ENCODE measurements at regions not wholly inside any gene's neighbourhood (a gene's known extent, or its start where the extent isn't known, plus 50 kb on each side); places are given as distances from the start of the nearest gene placed in this dataset.

DNA sequence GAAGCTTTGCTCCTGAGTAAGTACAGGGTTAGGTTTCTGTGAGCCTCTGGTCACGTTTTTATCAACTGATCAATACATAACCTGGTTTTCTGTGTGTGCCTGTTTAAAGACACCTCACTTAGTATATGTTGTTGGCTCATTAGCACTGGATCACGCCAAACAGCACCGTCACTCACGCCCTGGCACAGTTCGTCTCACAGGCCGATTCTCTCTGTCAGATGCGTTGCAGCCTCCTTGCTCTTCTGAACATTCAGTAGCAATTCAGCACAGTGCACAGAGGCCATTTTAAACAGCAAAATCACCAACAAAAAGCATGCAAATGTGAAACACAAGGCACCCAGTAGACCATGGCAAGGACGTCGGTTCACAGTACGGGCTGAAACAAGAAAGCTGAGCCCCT, 288.5 kb downstream of the IRS2 start:
- no peak overlapping the region for H3K4me3 Mint-ChIP-seq
- Histone ChIP-seq H3K27me3 (ENCODE audit: control insufficient read depth in 2 of 2, insufficient read depth in 2 of 2, low read length in 2 of 2) (no peaks in the 10 kb centered on the region), H3K36me3 (ENCODE audit: control insufficient read depth in 2 of 3, insufficient read depth in 3 of 3, low read length in 3 of 3) (no peaks in the 10 kb centered on the region), H3K9me3 (ENCODE audit: control insufficient read depth in 2 of 3, low read length in 3 of 3) (no peaks in the 10 kb centered on the region), H3K27ac (ENCODE audit: low read depth, low read length) (no peak overlapping the region), H3K4me3 (ENCODE audit: low read length) (no peak overlapping the region), H3K4me1 (ENCODE audit: control insufficient read depth in 2 of 2, insufficient read depth in 2 of 2, low read length in 2 of 2) (no peaks in the 10 kb centered on the region)
- peaks cover 0 to 14% (median 5%) of the 10 kb centered on the region in 5 donors for H3K27me3 Mint-ChIP-seq
- POLR2A ChIA-PET = no interaction called here
- intact Hi-C loops (cut with micrococcal nuclease) = no loop called here
- DNase-seq = no peak
- H3K36me3 Mint-ChIP-seq = no peaks in the 10 kb centered on the region
- no peaks in the 10 kb centered on the region for H3K4me1 Mint-ChIP-seq
- ATAC-seq = no peak
- H3K9me3 Mint-ChIP-seq = peaks cover 0 to 2% (median 0%) of the 10 kb centered on the region in 11 donors
- H3K27ac Mint-ChIP-seq = no peak overlapping the region
- CTCF ChIA-PET = no interaction called here

DNA sequence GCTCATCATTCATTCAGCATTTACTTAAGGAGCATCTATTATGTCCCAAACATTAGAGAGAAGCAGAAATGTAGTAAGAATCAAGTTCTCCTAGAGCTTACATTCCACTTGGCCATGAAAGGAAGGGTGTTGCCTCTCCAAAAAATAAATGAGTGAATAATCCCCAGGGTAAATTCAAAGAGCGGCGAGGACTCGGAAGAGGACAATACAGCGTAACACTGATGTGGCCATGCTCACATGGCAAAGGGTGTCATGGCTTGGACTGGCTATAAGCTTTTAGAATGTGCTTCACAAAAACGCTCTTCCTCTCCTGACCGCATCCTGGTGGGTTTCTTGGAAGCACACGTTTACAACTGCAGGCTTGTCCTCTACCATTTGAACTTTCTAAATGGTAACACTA, 290.2 kb downstream of the IRS2 start:
- Mint-ChIP-seq H3K27ac (no peak overlapping the region), H3K4me1 (no peaks in the 10 kb centered on the region), H3K36me3 (no peaks in the 10 kb centered on the region), H3K27me3 (peaks cover 0 to 14% (median 7%) of the 10 kb centered on the region in 5 donors), H3K4me3 (no peak overlapping the region), H3K9me3 (peaks cover 0 to 2% (median 0%) of the 10 kb centered on the region in 11 donors)
- Histone ChIP-seq H3K27ac (ENCODE audit: low read depth, low read length) (no peak overlapping the region), H3K9me3 (ENCODE audit: control insufficient read depth in 2 of 3, low read length in 3 of 3) (no peaks in the 10 kb centered on the region), H3K4me3 (ENCODE audit: low read length) (no peak overlapping the region), H3K27me3 (ENCODE audit: control insufficient read depth in 2 of 2, insufficient read depth in 2 of 2, low read length in 2 of 2) (no peaks in the 10 kb centered on the region), H3K36me3 (ENCODE audit: control insufficient read depth in 2 of 3, insufficient read depth in 3 of 3, low read length in 3 of 3) (no peaks in the 10 kb centered on the region), H3K4me1 (ENCODE audit: control insufficient read depth in 2 of 2, insufficient read depth in 2 of 2, low read length in 2 of 2) (no peaks in the 10 kb centered on the region)
- no peak for ATAC-seq
- ChIA-PET CTCF (no interaction called here), POLR2A (no interaction called here)
- intact Hi-C loops (cut with micrococcal nuclease) = no loop called here
- DNase-seq = no peak

DNA sequence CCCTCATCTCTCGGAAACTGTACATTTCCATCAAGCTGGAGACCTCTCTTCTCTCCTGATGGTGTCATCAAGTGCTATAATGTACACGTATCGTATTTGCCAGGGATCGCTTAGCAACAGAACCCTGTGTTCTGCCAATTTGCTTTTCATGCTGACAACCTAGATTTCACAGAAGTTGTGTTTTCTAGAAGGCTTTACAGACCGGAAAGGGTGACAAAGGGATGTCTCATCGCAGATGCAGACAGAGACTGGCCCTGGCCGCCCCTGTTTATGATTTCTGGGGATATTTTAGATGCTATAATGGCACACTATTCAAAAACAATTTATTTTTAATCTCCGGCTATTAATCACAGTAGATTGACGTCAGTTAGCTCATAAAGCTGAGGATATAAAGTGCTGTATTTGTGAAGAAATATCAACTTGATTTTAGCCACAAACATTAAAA, 291.4 kb downstream of the IRS2 start:
- H3K4me1 ChIP-seq (ENCODE audit: control insufficient read depth in 2 of 2, insufficient read depth in 2 of 2, low read length in 2 of 2) = no peaks in the 10 kb centered on the region
- no peak overlapping the region for H3K27ac ChIP-seq (ENCODE audit: low read depth, low read length)
- H3K27ac Mint-ChIP-seq = no peak overlapping the region
- ATAC-seq (no peak), DNase-seq (no peak)
- H3K4me1 Mint-ChIP-seq = no peaks in the 10 kb centered on the region
- H3K27me3 Mint-ChIP-seq = peaks cover 0 to 14% (median 7%) of the 10 kb centered on the region in 5 donors
- H3K9me3 ChIP-seq (ENCODE audit: control insufficient read depth in 2 of 3, low read length in 3 of 3) = no peaks in the 10 kb centered on the region
- H3K9me3 Mint-ChIP-seq = peaks cover 0 to 2% (median 0%) of the 10 kb centered on the region in 11 donors
- CTCF ChIA-PET = no interaction called here
- H3K36me3 ChIP-seq (ENCODE audit: control insufficient read depth in 2 of 3, insufficient read depth in 3 of 3, low read length in 3 of 3) = no peaks in the 10 kb centered on the region
- H3K4me3 Mint-ChIP-seq = no peak overlapping the region
- intact Hi-C loops (cut with micrococcal nuclease) = no loop called here
- no peaks in the 10 kb centered on the region for H3K27me3 ChIP-seq (ENCODE audit: control insufficient read depth in 2 of 2, insufficient read depth in 2 of 2, low read length in 2 of 2)
- H3K4me3 ChIP-seq (ENCODE audit: low read length) = no peak overlapping the region
- H3K36me3 Mint-ChIP-seq = no peaks in the 10 kb centered on the region
- POLR2A ChIA-PET = no interaction called here

DNA sequence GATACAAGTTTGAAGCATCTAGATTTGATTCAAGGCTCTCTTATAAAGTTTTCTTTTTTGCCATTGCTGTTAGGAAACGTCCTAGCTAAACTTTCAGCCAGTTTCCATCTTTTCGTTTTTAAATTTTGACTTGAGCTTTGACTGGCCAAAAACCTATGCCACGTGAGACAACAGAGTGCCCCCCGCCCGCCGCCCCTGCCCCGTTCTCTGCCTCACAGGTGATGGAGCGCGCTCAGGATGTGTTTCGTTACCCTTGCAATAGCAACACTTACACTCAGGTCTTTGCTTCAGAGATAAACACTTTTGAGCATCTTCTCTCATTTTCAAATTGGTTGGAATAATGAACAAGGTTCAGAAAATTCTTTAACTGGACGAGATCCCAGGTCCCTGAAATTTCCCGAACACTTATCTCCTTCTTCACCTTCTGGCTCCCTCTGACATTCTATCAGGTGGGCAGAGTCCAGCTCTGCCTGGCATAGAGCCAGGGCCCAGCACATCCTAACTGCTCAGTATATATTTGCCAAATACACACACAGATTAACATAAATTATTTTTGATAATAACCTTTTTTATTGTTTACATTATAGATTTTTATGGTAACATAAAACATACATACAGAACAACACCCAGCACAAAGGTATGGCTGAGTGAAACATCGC, 301.1 kb downstream of the IRS2 start:
- H3K4me1 ChIP-seq (ENCODE audit: control insufficient read depth in 2 of 2, insufficient read depth in 2 of 2, low read length in 2 of 2) = no peaks in the 10 kb centered on the region
- H3K4me3 ChIP-seq (ENCODE audit: low read length) = no peak overlapping the region
- Mint-ChIP-seq H3K27me3 (no peaks in the 10 kb centered on the region), H3K9me3 (peaks cover 0 to 3% (median 0%) of the 10 kb centered on the region in 11 donors), H3K27ac (no peak overlapping the region), H3K36me3 (no peaks in the 10 kb centered on the region), H3K4me1 (peaks cover 0 to 2% (median 0%) of the 10 kb centered on the region in 7 donors), H3K4me3 (no peak overlapping the region)
- ChIA-PET POLR2A (no interaction called here), CTCF (no interaction called here)
- ATAC-seq (no peak), DNase-seq (no peak)
- no peaks in the 10 kb centered on the region for H3K36me3 ChIP-seq (ENCODE audit: control insufficient read depth in 2 of 3, insufficient read depth in 3 of 3, low read length in 3 of 3)
- no peak overlapping the region for H3K27ac ChIP-seq (ENCODE audit: low read depth, low read length)
- H3K9me3 ChIP-seq (ENCODE audit: control insufficient read depth in 2 of 3, low read length in 3 of 3) = no peaks in the 10 kb centered on the region
- H3K27me3 ChIP-seq (ENCODE audit: control insufficient read depth in 2 of 2, insufficient read depth in 2 of 2, low read length in 2 of 2) = peaks cover 0 to 3% of the 10 kb centered on the region in 2 donors
- intact Hi-C loops (cut with micrococcal nuclease) = no loop called here

- no peak for DNase-seq
These were observed 303.1 kb downstream of the IRS2 start for GRCh38 chr13:109483284-109483683.

GRCh38 chr13:109481040-109481439, 305.3 kb downstream of the IRS2 start:
- no peak for ATAC-seq
- no peak overlapping the region for H3K4me3 Mint-ChIP-seq
- H3K27ac Mint-ChIP-seq = no peak overlapping the region
- Histone ChIP-seq H3K36me3 (ENCODE audit: control insufficient read depth in 2 of 3, insufficient read depth in 3 of 3, low read length in 3 of 3) (no peaks in the 10 kb centered on the region), H3K4me3 (ENCODE audit: low read length) (no peak overlapping the region), H3K27ac (ENCODE audit: low read depth, low read length) (no peak overlapping the region), H3K27me3 (ENCODE audit: control insufficient read depth in 2 of 2, insufficient read depth in 2 of 2, low read length in 2 of 2) (no peaks in the 10 kb centered on the region), H3K4me1 (ENCODE audit: control insufficient read depth in 2 of 2, insufficient read depth in 2 of 2, low read length in 2 of 2) (no peaks in the 10 kb centered on the region), H3K9me3 (ENCODE audit: control insufficient read depth in 2 of 3, low read length in 3 of 3) (no peaks in the 10 kb centered on the region)
- no peak for DNase-seq
- ChIA-PET POLR2A (no interaction called here), CTCF (interaction anchor here (0.6 kb wide), 1 partner anchor 762 kb away, joined by 5 read pairs; no protein-coding TSS in a partner anchor)
- H3K9me3 Mint-ChIP-seq = no peaks in the 10 kb centered on the region
- no peaks in the 10 kb centered on the region for H3K36me3 Mint-ChIP-seq
- peaks cover 0 to 15% (median 13%) of the 10 kb centered on the region in 5 donors for H3K27me3 Mint-ChIP-seq
- H3K4me1 Mint-ChIP-seq = peaks cover 0 to 2% (median 0%) of the 10 kb centered on the region in 7 donors
- intact Hi-C loops (cut with micrococcal nuclease) = no loop called here

More at GRCh38 chr13:109483284-109483683, 303.1 kb downstream of the IRS2 start:
- Histone ChIP-seq H3K4me3 (ENCODE audit: low read length) (no peak overlapping the region), H3K27ac (ENCODE audit: low read depth, low read length) (no peak overlapping the region), H3K9me3 (ENCODE audit: control insufficient read depth in 2 of 3, low read length in 3 of 3) (no peaks in the 10 kb centered on the region), H3K4me1 (ENCODE audit: control insufficient read depth in 2 of 2, insufficient read depth in 2 of 2, low read length in 2 of 2) (no peaks in the 10 kb centered on the region), H3K36me3 (ENCODE audit: control insufficient read depth in 2 of 3, insufficient read depth in 3 of 3, low read length in 3 of 3) (no peaks in the 10 kb centered on the region), H3K27me3 (ENCODE audit: control insufficient read depth in 2 of 2, insufficient read depth in 2 of 2, low read length in 2 of 2) (peaks cover 0 to 3% of the 10 kb centered on the region in 2 donors)
- peaks cover 0 to 3% (median 0%) of the 10 kb centered on the region in 11 donors for H3K9me3 Mint-ChIP-seq
- ATAC-seq = no peak
- peaks cover 0 to 2% (median 0%) of the 10 kb centered on the region in 7 donors for H3K4me1 Mint-ChIP-seq
- intact Hi-C loops (cut with micrococcal nuclease) = no loop called here
- H3K27me3 Mint-ChIP-seq = peaks cover 0 to 6% (median 0%) of the 10 kb centered on the region in 5 donors
- CTCF ChIA-PET = interaction anchor here (0.7 kb wide), 1 partner anchor 304 kb away, joined by 3 read pairs; no protein-coding TSS in a partner anchor
- H3K36me3 Mint-ChIP-seq = no peaks in the 10 kb centered on the region
- POLR2A ChIA-PET = no interaction called here
- no peak overlapping the region for H3K27ac Mint-ChIP-seq
- H3K4me3 Mint-ChIP-seq = no peak overlapping the region

Data from naive thymus-derived CD4-positive, alpha-beta T cell (primary cell).